ENCODE measurements at regions not wholly inside any gene's neighbourhood (a gene's known extent, or its start where the extent isn't known, plus 50 kb on each side); places are given as distances from the start of the nearest gene placed in this dataset.
"Not testable (repeated sequence)": the region's sequence is repeated elsewhere in the genome, so short reads cannot be mapped to it uniquely, and the experiment has no call there.

DNA sequence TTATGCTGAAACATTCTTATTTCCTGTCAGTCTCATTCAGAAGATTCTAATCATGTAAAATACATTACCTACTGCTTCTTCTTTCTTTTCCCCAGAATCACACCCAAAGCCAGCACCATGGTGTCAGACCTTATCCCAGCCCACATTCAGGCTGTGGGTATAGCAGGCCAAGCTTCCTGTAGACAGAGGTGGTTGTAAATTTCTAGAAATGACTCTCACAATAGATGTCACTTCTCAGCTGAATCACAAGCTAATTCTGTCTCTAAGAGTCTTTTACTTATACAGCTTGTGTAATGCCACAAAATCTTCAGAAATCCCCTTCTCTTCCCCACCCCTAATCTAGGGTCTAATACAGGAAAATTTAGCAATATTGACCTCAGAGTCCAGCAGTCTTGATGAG lies 239.6 kb downstream of the PARM1 start:
- no peak for DNase-seq (ENCODE audit: low read depth)
- TF ChIP-seq, protein P1, sequence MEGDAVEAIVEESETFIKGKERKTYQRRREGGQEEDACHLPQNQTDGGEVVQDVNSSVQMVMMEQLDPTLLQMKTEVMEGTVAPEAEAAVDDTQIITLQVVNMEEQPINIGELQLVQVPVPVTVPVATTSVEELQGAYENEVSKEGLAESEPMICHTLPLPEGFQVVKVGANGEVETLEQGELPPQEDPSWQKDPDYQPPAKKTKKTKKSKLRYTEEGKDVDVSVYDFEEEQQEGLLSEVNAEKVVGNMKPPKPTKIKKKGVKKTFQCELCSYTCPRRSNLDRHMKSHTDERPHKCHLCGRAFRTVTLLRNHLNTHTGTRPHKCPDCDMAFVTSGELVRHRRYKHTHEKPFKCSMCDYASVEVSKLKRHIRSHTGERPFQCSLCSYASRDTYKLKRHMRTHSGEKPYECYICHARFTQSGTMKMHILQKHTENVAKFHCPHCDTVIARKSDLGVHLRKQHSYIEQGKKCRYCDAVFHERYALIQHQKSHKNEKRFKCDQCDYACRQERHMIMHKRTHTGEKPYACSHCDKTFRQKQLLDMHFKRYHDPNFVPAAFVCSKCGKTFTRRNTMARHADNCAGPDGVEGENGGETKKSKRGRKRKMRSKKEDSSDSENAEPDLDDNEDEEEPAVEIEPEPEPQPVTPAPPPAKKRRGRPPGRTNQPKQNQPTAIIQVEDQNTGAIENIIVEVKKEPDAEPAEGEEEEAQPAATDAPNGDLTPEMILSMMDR (IDR thresholded peaks at IDR 0.05; ENCODE audit: insufficient read depth, low read depth, low read length): no peak

DNA sequence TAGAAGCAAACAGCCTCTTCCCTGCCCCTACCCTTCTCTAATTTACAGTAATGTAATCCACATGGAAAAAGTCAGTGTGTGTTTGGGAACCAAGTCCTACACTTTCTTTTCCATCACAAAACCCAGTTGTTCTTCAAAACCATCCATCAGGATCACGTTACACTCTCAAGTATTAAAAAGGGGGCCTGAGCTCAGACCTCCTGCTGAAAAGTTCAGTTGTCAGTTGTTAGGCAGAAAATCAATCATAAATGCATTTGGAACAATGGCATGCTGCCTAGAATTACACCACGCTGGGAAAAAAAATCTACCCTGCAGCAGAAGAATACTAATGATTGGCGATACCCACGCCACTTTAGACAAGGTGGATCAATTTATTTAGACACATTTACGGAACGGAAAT lies 236.5 kb downstream of the PARM1 start:
- no peak overlapping the region for H3K4me3 ChIP-seq (ENCODE audit: low read depth, low read length)
- DNase-seq (ENCODE audit: low read depth): no peak
- TF ChIP-seq, protein P1 (IDR thresholded peaks at IDR 0.05; ENCODE audit: insufficient read depth, low read depth, low read length): no peak

More for the DNA sequence above, 239.6 kb downstream of the PARM1 start:
- no peak overlapping the region for H3K4me3 ChIP-seq (ENCODE audit: low read depth, low read length)

DNA sequence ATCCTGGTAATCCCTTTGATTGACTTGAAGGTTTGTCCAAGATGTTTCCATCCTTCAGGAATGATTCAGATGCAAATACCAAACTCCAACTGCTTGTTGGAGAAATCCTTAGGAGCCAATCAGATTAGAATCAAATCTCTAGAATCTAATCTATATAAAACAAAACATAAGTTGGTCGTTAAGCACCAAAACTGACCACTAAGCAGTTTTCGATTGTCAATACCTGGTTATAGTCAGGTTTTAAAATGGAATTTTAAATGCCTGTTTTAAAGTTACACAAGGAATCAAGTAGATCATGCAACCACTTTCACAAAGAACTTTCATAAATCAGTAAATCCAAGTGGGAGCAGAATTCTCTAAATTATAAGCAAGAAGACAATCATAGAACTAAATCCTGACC lies 236.1 kb downstream of the PARM1 start:
- H3K4me3 ChIP-seq (ENCODE audit: low read depth, low read length): no peak overlapping the region
- TF ChIP-seq, protein P1 (IDR thresholded peaks at IDR 0.05; ENCODE audit: insufficient read depth, low read depth, low read length): no peak
- no peak for DNase-seq (ENCODE audit: low read depth)

DNA sequence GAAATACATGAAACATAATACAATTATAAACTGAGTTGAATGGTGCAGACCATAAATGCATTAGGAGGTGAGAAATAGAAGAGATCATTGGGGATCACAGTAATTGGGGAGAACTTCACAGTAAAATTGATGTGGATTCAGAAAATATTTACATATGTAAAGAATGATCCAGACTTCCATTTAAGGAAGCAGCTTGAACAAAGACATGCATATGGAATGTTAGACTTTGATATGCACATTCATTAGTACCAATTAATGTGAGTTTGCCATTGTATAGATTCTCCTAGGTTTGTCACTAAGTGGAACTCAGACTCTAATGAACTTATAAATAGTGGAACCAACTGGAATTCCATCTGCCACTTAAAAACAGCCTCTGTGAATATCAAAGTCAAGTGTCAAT lies 235.6 kb downstream of the PARM1 start:
- no peak for DNase-seq (ENCODE audit: low read depth)
- TF ChIP-seq, protein P1 (IDR thresholded peaks at IDR 0.05; ENCODE audit: insufficient read depth, low read depth, low read length): no peak
- H3K4me3 ChIP-seq (ENCODE audit: low read depth, low read length): no peak overlapping the region

DNA sequence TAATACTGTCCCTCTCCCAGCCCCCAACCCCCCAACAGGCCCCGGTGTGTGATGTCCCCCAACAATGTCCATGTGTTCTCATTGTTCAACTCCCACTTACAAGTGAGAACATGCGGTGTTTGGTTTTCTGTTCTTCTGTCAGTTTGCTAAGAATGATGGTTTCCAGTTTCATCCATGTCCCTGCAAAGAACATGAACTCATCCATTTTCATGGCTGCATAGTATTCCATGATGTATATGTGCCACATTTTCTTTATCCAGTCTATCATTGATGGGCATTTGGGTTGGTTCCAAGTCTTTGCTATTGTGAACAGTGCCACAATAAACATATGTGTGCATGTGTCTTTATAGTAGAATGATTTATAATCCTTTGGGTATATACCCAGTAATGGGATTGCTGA lies 232.2 kb downstream of the PARM1 start:
- not testable (repeated sequence) for H3K4me3 ChIP-seq (ENCODE audit: low read depth, low read length); DNase-seq (ENCODE audit: low read depth)

DNA sequence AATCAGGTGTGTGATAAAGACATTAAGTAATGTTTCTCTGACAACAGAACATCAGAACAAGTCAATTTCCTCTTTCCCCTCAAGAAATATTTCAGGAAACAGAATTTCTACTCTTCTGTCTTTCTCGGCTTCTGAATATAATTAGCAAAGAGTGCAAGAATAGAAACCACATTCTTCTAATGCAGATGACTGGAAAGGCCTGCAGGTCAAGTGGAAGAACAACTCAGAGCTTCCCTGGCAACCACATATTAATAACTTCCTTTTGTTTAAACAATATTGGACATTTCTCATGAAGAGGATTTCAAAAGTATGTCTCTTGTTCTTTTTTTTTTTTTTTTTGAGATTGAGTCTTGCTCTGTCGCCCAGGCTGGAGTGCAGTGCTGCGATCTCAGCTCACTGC lies 225.5 kb downstream of the PARM1 start:
- DNase-seq (ENCODE audit: low read depth): no peak
- TF ChIP-seq, protein P1 (IDR thresholded peaks at IDR 0.05; ENCODE audit: insufficient read depth, low read depth, low read length): no peak
- no peak overlapping the region for H3K4me3 ChIP-seq (ENCODE audit: low read depth, low read length)

DNA sequence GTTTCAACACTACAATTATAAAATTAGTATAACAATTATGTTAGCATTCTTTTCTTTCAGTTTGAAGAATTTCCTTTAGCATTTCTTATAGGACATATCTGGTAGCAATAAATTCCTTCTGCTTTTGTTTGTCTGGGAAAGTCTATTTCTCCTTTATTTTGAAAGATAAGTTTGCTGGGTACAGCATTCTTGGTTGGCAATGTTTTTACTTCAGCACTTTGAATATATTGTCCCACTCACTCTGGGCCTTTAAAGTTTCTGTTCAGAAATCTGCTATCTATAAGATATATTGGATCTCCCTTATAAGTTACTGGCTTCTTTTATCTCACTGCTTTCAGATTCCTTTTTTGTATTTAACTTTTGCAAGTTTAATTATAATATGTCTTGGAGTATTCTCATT lies 222.1 kb downstream of the PARM1 start:
- H3K4me3 ChIP-seq (ENCODE audit: low read depth, low read length): no peak overlapping the region
- TF ChIP-seq, protein P1 (IDR thresholded peaks at IDR 0.05; ENCODE audit: insufficient read depth, low read depth, low read length): no peak
- no peak for DNase-seq (ENCODE audit: low read depth)

Measured in fibroblast of villous mesenchyme (primary cell).